ENCODE measurements at regions not wholly inside any gene's neighbourhood (a gene's known extent, or its start where the extent isn't known, plus 50 kb on each side); places are given as distances from the start of the nearest gene placed in this dataset.
"Not testable (repeated sequence)": the region's sequence is repeated elsewhere in the genome, so short reads cannot be mapped to it uniquely, and the experiment has no call there.

DNA sequence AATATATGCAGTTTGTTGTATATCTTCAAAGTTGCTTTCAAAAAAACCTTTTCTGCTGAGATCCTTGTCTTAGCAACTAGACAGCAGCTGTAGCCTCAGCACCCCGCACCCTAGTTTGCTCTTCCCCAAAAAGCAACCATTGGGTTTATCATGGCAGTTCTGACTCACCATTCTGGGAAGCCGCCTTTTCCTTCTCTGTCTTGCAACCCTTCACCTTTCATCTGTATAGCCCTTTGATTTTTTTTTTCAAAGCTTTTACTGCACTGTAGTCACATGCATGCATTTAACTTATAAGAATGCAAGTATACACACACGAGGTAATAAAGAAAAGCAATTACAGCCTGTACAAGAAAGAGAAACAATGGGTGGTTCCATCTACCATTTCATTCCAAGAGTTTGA, 65.1 kb upstream of the THBS1 start:
- ChIA-PET CTCF (no interaction called here), POLR2A (interaction anchor here (0.5 kb wide), 1 partner anchor 64 kb away, joined by 4 read pairs; no protein-coding TSS in a partner anchor)
- no peaks in the 10 kb centered on the region; the same call in 1 of the 2 replicates for H3K9me3 ChIP-seq (ENCODE audit: control insufficient read depth, insufficient read depth, low read length)
- TF ChIP-seq, protein P1, sequence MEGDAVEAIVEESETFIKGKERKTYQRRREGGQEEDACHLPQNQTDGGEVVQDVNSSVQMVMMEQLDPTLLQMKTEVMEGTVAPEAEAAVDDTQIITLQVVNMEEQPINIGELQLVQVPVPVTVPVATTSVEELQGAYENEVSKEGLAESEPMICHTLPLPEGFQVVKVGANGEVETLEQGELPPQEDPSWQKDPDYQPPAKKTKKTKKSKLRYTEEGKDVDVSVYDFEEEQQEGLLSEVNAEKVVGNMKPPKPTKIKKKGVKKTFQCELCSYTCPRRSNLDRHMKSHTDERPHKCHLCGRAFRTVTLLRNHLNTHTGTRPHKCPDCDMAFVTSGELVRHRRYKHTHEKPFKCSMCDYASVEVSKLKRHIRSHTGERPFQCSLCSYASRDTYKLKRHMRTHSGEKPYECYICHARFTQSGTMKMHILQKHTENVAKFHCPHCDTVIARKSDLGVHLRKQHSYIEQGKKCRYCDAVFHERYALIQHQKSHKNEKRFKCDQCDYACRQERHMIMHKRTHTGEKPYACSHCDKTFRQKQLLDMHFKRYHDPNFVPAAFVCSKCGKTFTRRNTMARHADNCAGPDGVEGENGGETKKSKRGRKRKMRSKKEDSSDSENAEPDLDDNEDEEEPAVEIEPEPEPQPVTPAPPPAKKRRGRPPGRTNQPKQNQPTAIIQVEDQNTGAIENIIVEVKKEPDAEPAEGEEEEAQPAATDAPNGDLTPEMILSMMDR (IDR thresholded peaks at IDR 0.05; ENCODE audit: low read depth, low read length) = no peak
- no peak overlapping the region for H3K27ac ChIP-seq (ENCODE audit: low read depth, low read length)
- H3K4me3 ChIP-seq (ENCODE audit: low read depth, low read length) = no peak overlapping the region
- H3K27me3 ChIP-seq (ENCODE audit: control insufficient read depth, insufficient read depth, low read length) = peaks cover 2% of the 10 kb centered on the region
- no peak for DNase-seq (ENCODE audit: low read depth, low spot score)

DNA sequence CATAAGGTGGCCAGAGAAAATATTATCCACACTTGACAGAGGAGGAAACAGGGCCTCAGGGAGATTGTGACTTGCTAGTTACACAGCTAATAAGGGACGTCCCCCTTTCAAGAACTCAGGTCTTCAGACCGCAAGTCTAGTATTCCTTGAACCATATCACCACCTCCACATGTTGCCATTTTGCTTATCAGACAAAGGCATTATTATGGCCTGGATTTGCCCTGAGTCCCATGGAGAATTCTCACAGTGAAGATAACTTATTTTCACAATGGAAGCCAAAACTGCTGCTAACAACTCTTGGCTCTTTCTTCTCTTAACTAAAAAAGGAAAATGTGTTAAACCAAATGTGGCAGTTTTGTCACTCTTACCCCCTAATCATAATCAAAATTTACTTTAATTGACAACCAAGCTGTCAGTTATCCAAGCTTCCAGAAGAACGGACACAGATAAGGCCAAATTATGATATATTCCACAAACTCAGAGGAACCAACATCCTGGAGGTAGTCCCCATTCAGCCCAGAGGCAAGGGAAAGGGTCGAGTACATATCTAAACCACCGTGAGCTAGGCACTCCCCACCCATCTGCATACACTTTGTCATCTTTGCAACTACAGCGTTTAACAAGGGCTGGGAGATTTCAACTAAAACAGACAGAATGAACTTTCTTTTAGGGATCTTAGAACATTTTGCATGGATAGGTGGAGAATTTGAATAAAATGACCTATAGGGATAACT, 63.6 kb upstream of the THBS1 start:
- Histone ChIP-seq H3K4me3 (ENCODE audit: low read depth, low read length) (no peak overlapping the region), H3K27me3 (ENCODE audit: control insufficient read depth, insufficient read depth, low read length) (peaks cover 2% of the 10 kb centered on the region), H3K27ac (ENCODE audit: low read depth, low read length) (no peak overlapping the region), H3K9me3 (ENCODE audit: control insufficient read depth, insufficient read depth, low read length) (no peaks in the 10 kb centered on the region; the same call in 1 of the 2 replicates)
- CTCF ChIA-PET = no interaction called here
- no peak for DNase-seq (ENCODE audit: low read depth, low spot score)
- TF ChIP-seq, protein P1 (IDR thresholded peaks at IDR 0.05; ENCODE audit: low read depth, low read length) = no peak
- POLR2A ChIA-PET = no interaction called here

DNA sequence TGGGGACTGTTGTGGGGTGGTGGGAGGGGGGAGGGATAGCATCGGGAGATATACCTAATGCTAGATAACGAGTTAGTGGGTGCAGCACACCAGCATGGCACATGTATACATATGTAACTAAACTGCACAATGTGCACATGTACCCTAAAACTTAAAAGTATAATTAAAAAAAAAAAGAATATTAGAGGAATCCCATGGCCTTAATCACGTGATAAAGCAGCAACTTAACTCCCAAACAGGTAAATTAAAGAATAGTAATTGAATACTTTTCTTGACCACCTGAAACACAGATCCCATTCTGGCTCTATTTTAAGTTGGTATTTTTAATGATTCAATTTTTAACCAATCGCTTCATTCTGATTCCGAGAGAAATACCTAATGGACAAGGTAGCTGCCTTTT, 56.9 kb upstream of the THBS1 start:
- POLR2A ChIA-PET; H3K27me3 ChIP-seq (ENCODE audit: control insufficient read depth, insufficient read depth, low read length); CTCF ChIA-PET; H3K27ac ChIP-seq (ENCODE audit: low read depth, low read length); DNase-seq (ENCODE audit: low read depth, low spot score); H3K9me3 ChIP-seq (ENCODE audit: control insufficient read depth, insufficient read depth, low read length); H3K4me3 ChIP-seq (ENCODE audit: low read depth, low read length): not testable (repeated sequence)

DNA sequence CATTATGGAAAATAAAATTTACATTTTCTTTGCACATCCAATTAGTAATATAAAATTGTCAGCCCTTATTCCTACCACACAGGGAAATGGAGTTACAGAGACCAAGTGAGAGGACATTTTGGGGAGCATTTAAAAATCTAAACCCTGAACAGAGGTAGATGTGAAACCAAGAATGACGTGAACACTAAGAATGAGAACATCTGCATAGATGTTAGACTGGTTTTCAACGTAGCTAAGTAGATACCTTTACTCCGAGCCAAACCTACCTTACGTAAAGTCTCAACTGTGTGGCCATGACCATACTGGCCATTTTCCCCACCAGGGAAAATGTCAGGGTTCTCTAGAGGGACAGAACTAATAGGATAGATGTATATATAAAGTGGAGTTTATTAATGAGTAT, 51.4 kb upstream of the THBS1 start:
- no peaks in the 10 kb centered on the region for H3K9me3 ChIP-seq (ENCODE audit: control insufficient read depth, insufficient read depth, low read length)
- no peaks in the 10 kb centered on the region for H3K27me3 ChIP-seq (ENCODE audit: control insufficient read depth, insufficient read depth, low read length)
- ChIA-PET CTCF (no interaction called here), POLR2A (no interaction called here)
- DNase-seq (ENCODE audit: low read depth, low spot score) = no peak
- no peak overlapping the region for H3K4me3 ChIP-seq (ENCODE audit: low read depth, low read length)
- TF ChIP-seq, protein P1 (IDR thresholded peaks at IDR 0.05; ENCODE audit: low read depth, low read length) = no peak
- no peak overlapping the region for H3K27ac ChIP-seq (ENCODE audit: low read depth, low read length)

DNA sequence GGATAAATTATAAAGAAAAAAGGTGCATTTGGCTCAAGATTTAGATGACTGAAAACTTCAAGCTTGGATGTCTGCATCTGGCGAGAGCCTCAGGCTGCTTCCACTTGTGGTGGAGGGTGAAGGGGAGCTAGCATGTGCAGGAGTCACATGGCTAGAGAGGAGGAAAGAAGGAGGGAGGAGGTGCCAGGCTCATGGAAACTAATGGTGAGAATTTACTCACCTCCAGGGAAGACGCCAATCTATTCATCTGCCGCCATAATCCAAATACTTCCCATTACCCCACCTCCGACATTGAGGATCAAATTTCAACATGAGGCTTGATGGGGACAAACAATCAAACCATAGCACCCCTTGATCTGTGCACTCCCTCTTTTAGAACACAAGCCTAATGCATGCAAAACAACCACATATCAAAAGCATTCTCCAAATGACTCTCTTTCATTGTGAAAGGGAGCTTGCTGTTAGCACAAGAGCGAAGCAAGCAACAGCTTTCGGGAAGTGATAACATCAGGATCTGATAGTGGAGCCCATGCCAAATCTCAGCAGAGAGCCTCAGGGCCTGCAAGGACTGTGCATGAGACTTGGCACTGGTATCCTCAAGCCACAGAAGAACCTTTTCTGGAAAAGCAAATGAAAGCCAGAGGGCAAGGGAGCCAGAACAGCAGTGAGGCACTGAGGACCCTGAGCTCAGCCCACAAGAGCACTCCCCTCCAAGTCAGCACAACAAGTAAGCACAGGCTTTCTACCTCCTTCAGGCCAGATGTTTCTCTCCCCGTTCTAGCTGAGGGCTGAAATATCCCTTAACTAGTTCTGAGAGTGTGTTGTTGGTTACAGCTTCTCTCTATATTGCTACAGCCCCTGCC, 50.2 kb upstream of the THBS1 start:
- POLR2A ChIA-PET = no interaction called here

More for the DNA sequence above, 50.2 kb upstream of the THBS1 start:
- TF ChIP-seq, protein P1 (IDR thresholded peaks at IDR 0.05; ENCODE audit: low read depth, low read length) = no peak
- CTCF ChIA-PET = interaction anchor here (1.0 kb wide), 1 partner anchor 48 kb away, joined by 3 read pairs; no protein-coding TSS in a partner anchor
- Histone ChIP-seq H3K4me3 (ENCODE audit: low read depth, low read length) (no peak overlapping the region), H3K9me3 (ENCODE audit: control insufficient read depth, insufficient read depth, low read length) (no peaks in the 10 kb centered on the region), H3K27ac (ENCODE audit: low read depth, low read length) (no peak overlapping the region), H3K27me3 (ENCODE audit: control insufficient read depth, insufficient read depth, low read length) (no peaks in the 10 kb centered on the region)
- DNase-seq (ENCODE audit: low read depth, low spot score) = no peak
